GM12875 (cell line): ENCODE measurements at regions not wholly inside any gene's neighbourhood (a gene's known extent, or its start where the extent isn't known, plus 50 kb on each side); places are given as distances from the start of the nearest gene placed in this dataset.

Source experiments
- H3K4me3 ChIP-seq: one replicate; pipeline ENCODE4 v1.5.1; 2011; ENCODE audit warnings: low read depth, low read length, control low read depth
- CTCF ChIP-seq: IDR thresholded peaks from 2 replicates; pipeline ENCODE4 v1.5.1; 2011; ENCODE audit warnings: low read depth, mild to moderate bottlenecking, control low read depth, inconsistent platforms, low read length, moderate library complexity, borderline replicate concordance; ENCODE audit not compliant: insufficient read depth

- H3K4me3 ChIP-seq, result no peak overlapping the region
- TF ChIP-seq CTCF, result no peak
Measured at GRCh38 chr10:120656107-120656506, 195.1 kb upstream of the WDR11 start.

- H3K4me3 ChIP-seq, result no peak overlapping the region
- TF ChIP-seq CTCF, result no peak
Measured at GRCh38 chr10:120657371-120657770, 193.8 kb upstream of the WDR11 start.

- no peak overlapping the region for H3K4me3 ChIP-seq
- no peak for TF ChIP-seq CTCF
Measured at GRCh38 chr10:120658943-120659885, 191.9 kb upstream of the WDR11 start.

- no peak overlapping the region for H3K4me3 ChIP-seq
- no peak for TF ChIP-seq CTCF
Measured at GRCh38 chr10:120666308-120666707, 184.9 kb upstream of the WDR11 start.

- TF ChIP-seq CTCF, result no peak
- no peak overlapping the region for H3K4me3 ChIP-seq
Measured at GRCh38 chr10:120667276-120667675, 183.9 kb upstream of the WDR11 start.

GRCh38 chr10:120671491-120671890 is 179.7 kb upstream of the WDR11 start:
- no peak for TF ChIP-seq CTCF
- no peak overlapping the region for H3K4me3 ChIP-seq

GRCh38 chr10:120683454-120683853 is 167.7 kb upstream of the WDR11 start:
- no peak for TF ChIP-seq CTCF
- no peak overlapping the region for H3K4me3 ChIP-seq
